Liver (tissue), 8 donors: ENCODE measurements at regions not wholly inside any gene's neighbourhood (a gene's known extent, or its start where the extent isn't known, plus 50 kb on each side); places are given as distances from the start of the nearest gene placed in this dataset.

Source experiments
- DNase-seq: peaks from one replicate; pipeline ENCODE4 v3.0.0-alpha.2; 2017; ENCODE audit warnings: low spot score
- H3K27ac ChIP-seq, 2 donors: one replicate each; pipeline ENCODE4 v1.7.0; 2013; ENCODE audit warnings: inconsistent platforms in 2 of 2, low read length in 2 of 2, control low read depth in 1 of 2, low read depth in 1 of 2, mild to moderate bottlenecking in 1 of 2
- H3K27me3 ChIP-seq, 4 donors: one replicate each; pipeline versions ENCODE4 v1.6.1 to v1.7.0; 2013; ENCODE audit warnings: low read length in 3 of 4, inconsistent platforms in 1 of 4, mild to moderate bottlenecking in 1 of 4, moderate library complexity in 1 of 4; ENCODE audit not compliant: control insufficient read depth in 4 of 4, insufficient read depth in 4 of 4
- H3K36me3 ChIP-seq, 4 donors: one replicate each; pipeline versions ENCODE4 v1.6.1 to v1.7.0; 2013; ENCODE audit warnings: low read length in 3 of 4, mild to moderate bottlenecking in 3 of 4, low read depth in 1 of 4, moderate library complexity in 1 of 4; ENCODE audit not compliant: control insufficient read depth in 4 of 4, insufficient read depth in 3 of 4
- H3K4me1 ChIP-seq, 4 donors: one replicate each; pipeline versions ENCODE4 v1.6.1 to v1.7.0; 2013; ENCODE audit warnings: low read length in 3 of 4, mild to moderate bottlenecking in 3 of 4, moderate library complexity in 1 of 4; ENCODE audit not compliant: control insufficient read depth in 4 of 4, insufficient read depth in 4 of 4
- H3K4me3 ChIP-seq, 3 donors: one replicate each; pipeline versions ENCODE4 v1.6.1 to v1.7.0; 2013; ENCODE audit warnings: low read length in 3 of 3, control low read depth in 1 of 3, low read depth in 1 of 3, mild to moderate bottlenecking in 1 of 3
- H3K9ac ChIP-seq, 2 donors: one replicate each; pipeline ENCODE4 v1.7.0; 2013; ENCODE audit warnings: low read length in 2 of 2, mild to moderate bottlenecking in 2 of 2, moderate library complexity in 2 of 2, control low read depth in 1 of 2, low read depth in 1 of 2
- H3K9me3 ChIP-seq, 4 donors: one replicate each; pipeline versions ENCODE4 v1.6.1 to v1.7.0; 2013; ENCODE audit warnings: low read length in 3 of 4; ENCODE audit not compliant: control insufficient read depth in 4 of 4
- CTCF ChIP-seq: fragments of 150-350 bp; IDR thresholded peaks from 2 replicates; pipeline ENCODE4 v1.5.1; 2017; ENCODE audit warnings: improper control_type of control experiment, low read depth, low read length; ENCODE audit not compliant: missing input control
- EGR1 ChIP-seq, 2 donors: IDR thresholded peaks; 2 replicates each; pipeline ENCODE4 v1.6.1; 2016 to 2018; ENCODE audit warnings: antibody characterized with exemption in 2 of 2, low read depth in 2 of 2
- FOXA1 ChIP-seq: IDR thresholded peaks from 2 replicates; pipeline ENCODE4 v1.6.1; 2016; ENCODE audit warnings: antibody characterized with exemption
- FOXA2 ChIP-seq: IDR thresholded peaks from 2 replicates; pipeline ENCODE4 v1.6.1; 2016; ENCODE audit warnings: antibody characterized with exemption
- GABPA ChIP-seq, 2 donors: IDR thresholded peaks in 1 of 2; conservative IDR thresholded peaks in 1 of 2; 2 replicates each; pipeline ENCODE4 v1.6.1; 2016; ENCODE audit warnings: antibody characterized with exemption in 2 of 2, mild to moderate bottlenecking in 1 of 2, moderate library complexity in 1 of 2
- HNF4A ChIP-seq, 2 donors: conservative IDR thresholded peaks; 2 replicates each; pipeline ENCODE4 v1.6.1; 2016; ENCODE audit warnings: antibody characterized with exemption in 2 of 2, mild to moderate bottlenecking in 2 of 2
- HNF4G ChIP-seq: IDR thresholded peaks from 2 replicates; pipeline ENCODE4 v1.6.1; 2016; ENCODE audit warnings: antibody characterized with exemption
- JUND ChIP-seq, 2 donors: IDR thresholded peaks; 2 replicates each; pipeline ENCODE4 v1.6.1; 2016; ENCODE audit warnings: antibody characterized with exemption in 2 of 2
- MAX ChIP-seq: IDR thresholded peaks from 2 replicates; pipeline ENCODE4 v1.6.1; 2016; ENCODE audit warnings: antibody characterized with exemption
- NR2F2 ChIP-seq: IDR thresholded peaks from 2 replicates; pipeline ENCODE4 v1.6.1; 2016; ENCODE audit warnings: antibody characterized with exemption
- RAD21 ChIP-seq, 2 donors: IDR thresholded peaks; 2 replicates each; pipeline ENCODE4 v1.6.1; 2016; ENCODE audit warnings: antibody characterized with exemption in 2 of 2, mild to moderate bottlenecking in 2 of 2
- REST ChIP-seq: IDR thresholded peaks from 2 replicates; pipeline ENCODE4 v1.6.1; 2016; ENCODE audit warnings: antibody characterized with exemption, mild to moderate bottlenecking
- RXRA ChIP-seq, 2 donors: IDR thresholded peaks; 2 replicates each; pipeline ENCODE4 v1.6.1; 2017 to 2018; ENCODE audit warnings: antibody characterized with exemption in 2 of 2, mild to moderate bottlenecking in 1 of 2
- SP1 ChIP-seq: IDR thresholded peaks from 2 replicates; pipeline ENCODE4 v1.6.1; 2018; ENCODE audit warnings: antibody characterized with exemption, mild to moderate bottlenecking
- TAF1 ChIP-seq: conservative IDR thresholded peaks from 2 replicates; pipeline ENCODE4 v1.6.1; 2016; ENCODE audit warnings: antibody characterized with exemption, mild to moderate bottlenecking
- YY1 ChIP-seq: IDR thresholded peaks from 2 replicates; pipeline ENCODE4 v1.6.1; 2016; ENCODE audit warnings: antibody characterized with exemption, mild to moderate bottlenecking
- ZBTB33 ChIP-seq: IDR thresholded peaks from 2 replicates; pipeline ENCODE4 v1.6.1; 2016; ENCODE audit warnings: antibody characterized with exemption
- WGBS: extraction: QIAGEN DNeasy Blood & Tissue Kit; methylation state at CpG from one replicate; pipeline ENCODE4 v1.1.7; 2013; 5-methylcytosine and 5-hydroxymethylcytosine counted together
- donor health status: healthy.
- donor health status: healthy.
- donor health status: healthy.
- donor health status: healthy.
- donor health status: healthy.

GRCh38 chr1:191690931-191691330 lies 467.3 kb upstream of the RGS18 start (continued):
- TF ChIP-seq REST: no peak

- Histone ChIP-seq H3K4me1 (no peaks in the 10 kb centered on the region), H3K27ac (no peak overlapping the region), H3K9ac (no peak overlapping the region), H3K36me3 (no peaks in the 10 kb centered on the region), H3K9me3 (peaks cover 0 to 2% (median under 1%) of the 10 kb centered on the region in 4 donors), H3K27me3 (no peaks in the 10 kb centered on the region), H3K4me3 (no peak overlapping the region)
- WGBS: 72% methylated on average over 4 of the region's 4 CpGs
- no peak for DNase-seq
- no peak for TF ChIP-seq HNF4G
- TF ChIP-seq REST: no peak
- TF ChIP-seq TAF1: no peak
- TF ChIP-seq ZBTB33: no peak
- TF ChIP-seq FOXA2: no peak
- TF ChIP-seq RXRA (IDR thresholded peaks at IDR 0.05): no peak
- no peak for TF ChIP-seq CTCF
- TF ChIP-seq FOXA1: no peak
- TF ChIP-seq YY1: no peak
- TF ChIP-seq EGR1 (IDR thresholded peaks at IDR 0.05; ENCODE audit: low read depth in 2 of 2): no peak
- no peak for TF ChIP-seq JUND (IDR thresholded peaks at IDR 0.05)
- TF ChIP-seq RAD21 (IDR thresholded peaks at IDR 0.05): no peak
- no peak for TF ChIP-seq HNF4A (conservative IDR thresholded peaks at IDR 0.05)
- no peak for TF ChIP-seq GABPA (IDR thresholded peaks at IDR 0.05 in 1 of 2, conservative IDR thresholded peaks at IDR 0.05 in 1 of 2)
- TF ChIP-seq NR2F2: no peak
- TF ChIP-seq SP1: no peak
- no peak for TF ChIP-seq MAX
These were observed 464.5 kb upstream of the RGS18 start for GRCh38 chr1:191693797-191694196.
